GM12878 (cell line): ENCODE measurements at regions not wholly inside any gene's neighbourhood (a gene's known extent, or its start where the extent isn't known, plus 50 kb on each side); places are given as distances from the start of the nearest gene placed in this dataset.

Source experiments
- ATAC-seq: fragments of 200-7000 bp; cut with Tn5 transposase; 3 replicates; pipeline ENCODE4 v1.9.1; 2020; ENCODE audit warnings: mild to moderate bottlenecking, moderate library complexity
- BruUV-seq: library from RNA; stranded (reverse); fragments of 400-500 nt; replicated peaks from 2 replicates; lab custom pipeline; 2021; lab: Mats Ljungman, UMichigan
- CTCF ChIA-PET: fragments of 300-600 bp; sonication (Branson Sonifier 250); formaldehyde crosslinking; extraction: SDS; loops from one replicate; lab custom pipeline; 2021; ENCODE audit warnings: inconsistent platforms; lab: Yijun Ruan, JAX
- POLR2A ChIA-PET: fragments of 350-600 bp; formaldehyde crosslinking; extraction: SDS; loops from one replicate; lab custom pipeline; 2021; ENCODE audit warnings: inconsistent platforms; lab: Charles Lee
- RAD21 ChIA-PET: fragments of 300-600 bp; sonication (Branson Sonifier 250); formaldehyde crosslinking; loops from one replicate; lab custom pipeline; 2023; ENCODE audit warnings: antibody characterized with exemption; ENCODE audit not compliant: unreplicated experiment; lab: Charles Lee
- SMC1A ChIA-PET: fragments of 300-600 bp; sonication (Branson Sonifier 250); formaldehyde crosslinking; loops from one replicate; lab custom pipeline; 2023; ENCODE audit not compliant: unreplicated experiment, uncharacterized antibody; lab: Charles Lee
- DNase-seq: peaks from one replicate; pipeline ENCODE4 v3.0.0-alpha.2; 2011; ENCODE audit warnings: low read depth, low spot score
- FAIRE-seq: peaks from 3 replicates; lab custom pipeline; 2011; peaks lifted over from hg19 to GRCh38; lab: Jason Lieb, UNC
- H2AFZ ChIP-seq: 2 replicates; pipeline ENCODE4 v1.6.0; 2011; ENCODE audit warnings: low read depth, low read length, control low read depth; ENCODE audit not compliant: control insufficient read depth
- H3K27ac ChIP-seq: 2 replicates; pipeline ENCODE4 v1.5.1; 2011; ENCODE audit warnings: control low read depth; ENCODE audit not compliant: control insufficient read depth, insufficient read depth
- H3K27me3 ChIP-seq, 2 experiments: replicated peaks in 1 of 2; 2 replicates each; pipeline versions ENCODE4 v1.6.0 to v1.6.1; 2011; ENCODE audit warnings: low read length in 1 of 2; ENCODE audit not compliant: control insufficient read depth in 2 of 2, insufficient read depth in 2 of 2
- H3K36me3 ChIP-seq, 2 experiments: 2 replicates each; pipeline ENCODE4 v1.5.1; 2011; ENCODE audit warnings: low read length in 1 of 2; ENCODE audit not compliant: control insufficient read depth in 2 of 2, insufficient read depth in 2 of 2
- H3K4me1 ChIP-seq: 2 replicates; pipeline ENCODE4 v1.6.1; 2011; ENCODE audit warnings: mild to moderate bottlenecking, low read length, moderate library complexity, mixed read lengths; ENCODE audit not compliant: control insufficient read depth, insufficient read depth
- H3K4me2 ChIP-seq: 2 replicates; pipeline ENCODE4 v1.6.0; 2011; ENCODE audit warnings: control low read depth; ENCODE audit not compliant: control insufficient read depth, insufficient read depth
- H3K4me3 ChIP-seq: fragments of 200-600 bp; sonication (generic); 2 replicates; pipeline ENCODE4 v1.5.1; 2016
- H3K79me2 ChIP-seq: 2 replicates; pipeline ENCODE4 v1.6.0; 2011; ENCODE audit warnings: low read length; ENCODE audit not compliant: control insufficient read depth, insufficient read depth
- H3K9ac ChIP-seq: 2 replicates; pipeline ENCODE4 v1.8.0; 2011; ENCODE audit warnings: low read length, control low read depth, mixed read lengths; ENCODE audit not compliant: control insufficient read depth, insufficient read depth
- H3K9me3 ChIP-seq: replicated peaks from 3 replicates; pipeline ENCODE4 v1.5.1; 2011; ENCODE audit warnings: mild to moderate bottlenecking, low read length; ENCODE audit not compliant: control insufficient read depth, insufficient read depth
- H4K20me1 ChIP-seq: 2 replicates; pipeline ENCODE4 v1.6.0; 2011; ENCODE audit not compliant: control insufficient read depth, insufficient read depth
- CHD1 ChIP-seq: IDR thresholded peaks from 2 replicates; pipeline ENCODE4 v1.6.1; 2012; ENCODE audit warnings: low read depth, low read length, improper control_type of control experiment
- CTCF ChIP-seq, 3 experiments: IDR thresholded peaks in 2 of 3; conservative IDR thresholded peaks in 1 of 3; 2 replicates each; pipeline ENCODE4 v1.5.1; 2011; ENCODE audit warnings: low read depth in 3 of 3, low read length in 3 of 3, mild to moderate bottlenecking in 3 of 3, control low read depth in 2 of 3, moderate library complexity in 2 of 3, inconsistent platforms in 1 of 3, mixed read lengths in 1 of 3; ENCODE audit not compliant: control insufficient read depth in 2 of 3, insufficient read depth in 1 of 3; ENCODE audit errors: extremely low read depth in 1 of 3
- E2F8 ChIP-seq: fragments of 450-650 bp; IDR thresholded peaks from 2 replicates; pipeline ENCODE4 v1.6.1; 2018; ENCODE audit warnings: mild to moderate bottlenecking, low read depth, moderate library complexity; ENCODE audit not compliant: partially characterized antibody
- JUNB ChIP-seq: IDR thresholded peaks from 2 replicates; pipeline ENCODE4 v1.6.1; 2016; ENCODE audit warnings: antibody characterized with exemption, mild to moderate bottlenecking
- MTA3 ChIP-seq: IDR thresholded peaks from 2 replicates; pipeline ENCODE4 v1.6.1; 2012; ENCODE audit warnings: low read length, inconsistent platforms, borderline replicate concordance
- NKRF ChIP-seq: fragments of 450-650 bp; conservative IDR thresholded peaks from 2 replicates; pipeline ENCODE4 v1.6.1; 2017; ENCODE audit warnings: mild to moderate bottlenecking, moderate library complexity
- NR2C1 ChIP-seq: fragments of 450-650 bp; IDR thresholded peaks from 2 replicates; pipeline ENCODE4 v1.6.1; 2017; ENCODE audit warnings: antibody characterized with exemption, mild to moderate bottlenecking, moderate library complexity
- POU2F2 ChIP-seq: IDR thresholded peaks from 3 replicates; pipeline ENCODE4 v1.6.1; 2011; ENCODE audit warnings: low read depth, mild to moderate bottlenecking, low read length, borderline replicate concordance
- RAD51 ChIP-seq: fragments of 450-650 bp; IDR thresholded peaks from 2 replicates; pipeline ENCODE4 v1.6.1; 2016; ENCODE audit warnings: moderate library complexity, mild to moderate bottlenecking, inconsistent platforms
- SIX5 ChIP-seq: IDR thresholded peaks from 2 replicates; pipeline ENCODE4 v1.6.1; 2011; ENCODE audit warnings: mild to moderate bottlenecking, low read depth, low read length, moderate library complexity; ENCODE audit not compliant: severe bottlenecking
- SMC3 ChIP-seq: IDR thresholded peaks from 2 replicates; pipeline ENCODE4 v1.6.1; 2011; ENCODE audit warnings: low read length, improper control_type of control experiment, borderline replicate concordance
- TBL1XR1 ChIP-seq: IDR thresholded peaks from 2 replicates; pipeline ENCODE4 v1.6.1; 2012; ENCODE audit warnings: low read depth, low read length, improper control_type of control experiment
- TCF3 ChIP-seq: IDR thresholded peaks from 2 replicates; pipeline ENCODE4 v1.6.1; 2012; ENCODE audit warnings: low read depth, mild to moderate bottlenecking, low read length, borderline replicate concordance; ENCODE audit not compliant: insufficient read depth
- ZNF592 ChIP-seq: fragments of 450-650 bp; IDR thresholded peaks from 2 replicates; pipeline ENCODE4 v1.6.1; 2017; ENCODE audit warnings: mild to moderate bottlenecking, moderate library complexity
- WGBS: methylation state at CpG from one replicate; pipeline ENCODE4 v1.1.6; 2016; ENCODE audit warnings: low lambda C conversion rate; ENCODE audit not compliant: insufficient replicate concordance, insufficient coverage; ENCODE audit errors: missing lambda C conversion rate; 5-methylcytosine and 5-hydroxymethylcytosine counted together
- in situ Hi-C: fragments of 300-500 bp; cut with MboI; formaldehyde crosslinking; loops from 9 replicates; pipeline ENCODE4 v1.14.3; 2018; ENCODE audit warnings: mixed read lengths
- intact Hi-C: fragments of 100-400 bp; cut with micrococcal nuclease; formaldehyde crosslinking; loops from one replicate; pipeline ENCODE4 v1.14.2; 2022; ENCODE audit not compliant: unreplicated experiment

GRCh38 chr18:42636309-42636708 is 479.2 kb downstream of the RIT2 start:
- Histone ChIP-seq H3K4me2 (no peak overlapping the region), H3K79me2 (no peaks in the 10 kb centered on the region), H4K20me1 (no peaks in the 10 kb centered on the region), H3K27ac (no peak overlapping the region), H3K27me3 (no peaks in the 10 kb centered on the region), H3K9me3 (no peaks in the 10 kb centered on the region), H3K4me3 (no peak overlapping the region), H3K36me3 (no peaks in the 10 kb centered on the region), H2AFZ (no peak overlapping the region), H3K9ac (no peak overlapping the region), H3K4me1 (no peaks in the 10 kb centered on the region)
- no peak for DNase-seq
- WGBS = 18% methylated on average over 2 of the region's 2 CpGs
- ChIA-PET CTCF (interaction anchor here (1.2 kb wide), 1 partner anchor 40 kb away, joined by 3 read pairs; no protein-coding TSS in a partner anchor), SMC1A (no interaction called here), POLR2A (no interaction called here), RAD21 (no interaction called here)
- ATAC-seq = no peak
- no peak for FAIRE-seq
- intact Hi-C loops (no loop called here), in situ Hi-C loops (no loop called here)
- no TSS peak for BruUV-seq
- TF ChIP-seq E2F8 (no peak), TBL1XR1 (no peak), NKRF (no peak), NR2C1 (no peak), ZNF592 (no peak), TCF3 (no peak), CHD1 (no peak), CTCF (IDR thresholded peaks at IDR 0.05 in 2 of 3, conservative IDR thresholded peaks at IDR 0.05 in 1 of 3; ENCODE audit: control insufficient read depth in 2 of 3, extremely low read depth in 1 of 3, insufficient read depth in 1 of 3, low read depth in 3 of 3, low read length in 3 of 3) (no peak), JUNB (no peak), SMC3 (no peak), POU2F2 (no peak), RAD51 (no peak), MTA3 (no peak), SIX5 (no peak)
